C4-2B (cell line): ENCODE measurements at regions not wholly inside any gene's neighbourhood (a gene's known extent, or its start where the extent isn't known, plus 50 kb on each side); places are given as distances from the start of the nearest gene placed in this dataset.

ENCODE experiments used
- CTCF ChIP-seq: fragments of 450-650 bp; conservative IDR thresholded peaks from 2 replicates; pipeline ENCODE4 v1.5.1; 2017; ENCODE audit warnings: mild to moderate bottlenecking
- ZFX ChIP-seq: fragments of 450-650 bp; IDR thresholded peaks from 2 replicates; pipeline ENCODE4 v1.6.1; 2017

DNA sequence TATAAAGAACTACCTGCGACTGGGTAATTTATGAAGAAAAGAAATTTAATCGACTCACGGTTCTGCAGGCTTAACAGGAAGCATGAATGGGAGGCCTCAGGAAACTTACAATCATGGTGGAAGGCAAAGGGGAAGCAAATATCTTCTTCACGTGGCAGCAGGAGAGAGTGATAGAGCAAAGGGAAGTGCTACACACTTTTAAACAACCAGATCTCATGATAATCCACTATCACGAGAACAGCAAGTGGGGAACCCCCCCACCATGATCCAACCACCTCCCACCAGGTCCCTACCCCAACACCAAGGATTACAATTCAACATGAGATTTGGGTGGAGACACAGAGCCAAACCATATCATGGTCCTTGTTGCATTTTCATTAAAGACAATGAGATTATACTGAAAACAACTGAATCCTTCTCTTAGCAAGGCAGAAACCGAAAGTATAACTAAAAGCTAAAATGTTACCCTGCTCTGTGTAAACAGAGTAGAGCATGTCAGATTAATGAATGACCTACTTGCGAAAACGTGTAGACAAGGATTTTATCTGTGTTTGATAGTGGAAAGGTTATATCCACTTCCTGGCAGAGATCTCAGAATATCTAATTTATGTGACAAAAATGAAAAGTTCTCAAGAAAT lies 60.1 kb upstream of the RBBP8 start:
- TF ChIP-seq CTCF (no peak), ZFX (no peak)
